ENCODE measurements at regions not wholly inside any gene's neighbourhood (a gene's known extent, or its start where the extent isn't known, plus 50 kb on each side); places are given as distances from the start of the nearest gene placed in this dataset.
"Not testable (repeated sequence)": the region's sequence is repeated elsewhere in the genome, so short reads cannot be mapped to it uniquely, and the experiment has no call there.

- Mint-ChIP-seq H3K4me1 (no peaks in the 10 kb centered on the region), H3K27ac (no peak overlapping the region), H3K9me3 (peaks cover 7% of the 10 kb centered on the region), H3K36me3 (no peaks in the 10 kb centered on the region), H3K27me3 (no peaks in the 10 kb centered on the region), H3K4me3 (no peak overlapping the region)
- no peak for ATAC-seq (ENCODE audit: low read depth)
- POLR2A ChIA-PET = no interaction called here
- DNase-seq = no peak
Measured at GRCh38 chr11:97525273-97525672, 1135.5 kb downstream of the JRKL start.

GRCh38 chr11:97537407-97538150 is 1147.8 kb downstream of the JRKL start:
- Mint-ChIP-seq H3K27me3 (no peaks in the 10 kb centered on the region), H3K9me3 (peaks cover 5% of the 10 kb centered on the region), H3K27ac (no peak overlapping the region), H3K36me3 (no peaks in the 10 kb centered on the region), H3K4me1 (no peaks in the 10 kb centered on the region), H3K4me3 (no peak overlapping the region)
- POLR2A ChIA-PET = no interaction called here
- DNase-seq (no peak), ATAC-seq (ENCODE audit: low read depth) (no peak)

GRCh38 chr11:97544431-97544830 is 1154.6 kb downstream of the JRKL start:
- POLR2A ChIA-PET = no interaction called here
- H3K27ac Mint-ChIP-seq = no peak overlapping the region

GRCh38 chr11:97548280-97548679 is 1158.5 kb downstream of the JRKL start:
- Mint-ChIP-seq H3K4me3 (no peak overlapping the region), H3K9me3 (no peaks in the 10 kb centered on the region), H3K27ac (no peak overlapping the region), H3K36me3 (no peaks in the 10 kb centered on the region), H3K27me3 (no peaks in the 10 kb centered on the region), H3K4me1 (no peaks in the 10 kb centered on the region)
- POLR2A ChIA-PET = no interaction called here
- ATAC-seq (ENCODE audit: low read depth) (no peak), DNase-seq (no peak)

More at GRCh38 chr11:97544431-97544830, 1154.6 kb downstream of the JRKL start:
- H3K27me3 Mint-ChIP-seq = no peaks in the 10 kb centered on the region
- DNase-seq (no peak), ATAC-seq (ENCODE audit: low read depth) (no peak)
- no peaks in the 10 kb centered on the region for H3K36me3 Mint-ChIP-seq
- no peaks in the 10 kb centered on the region for H3K4me1 Mint-ChIP-seq
- H3K9me3 Mint-ChIP-seq = peaks cover 2% of the 10 kb centered on the region
- no peak overlapping the region for H3K4me3 Mint-ChIP-seq

- POLR2A ChIA-PET = no interaction called here
- ATAC-seq (ENCODE audit: low read depth) = no peak
- no peaks in the 10 kb centered on the region for H3K27me3 Mint-ChIP-seq
- no peaks in the 10 kb centered on the region for H3K36me3 Mint-ChIP-seq
- no peak overlapping the region for H3K4me3 Mint-ChIP-seq
- no peaks in the 10 kb centered on the region for H3K4me1 Mint-ChIP-seq
- DNase-seq = no peak
- peaks cover 2% of the 10 kb centered on the region for H3K9me3 Mint-ChIP-seq
- H3K27ac Mint-ChIP-seq = no peak overlapping the region
Measured at GRCh38 chr11:97557399-97557798, 1167.6 kb downstream of the JRKL start.

- DNase-seq = no peak
- Mint-ChIP-seq H3K4me3 (no peak overlapping the region), H3K36me3 (no peaks in the 10 kb centered on the region), H3K9me3 (peaks cover 10% of the 10 kb centered on the region), H3K4me1 (no peaks in the 10 kb centered on the region), H3K27ac (no peak overlapping the region), H3K27me3 (no peaks in the 10 kb centered on the region)
- no peak for ATAC-seq (ENCODE audit: low read depth)
- POLR2A ChIA-PET = no interaction called here
Measured at GRCh38 chr11:97567801-97568200, 1178.0 kb downstream of the JRKL start.

- POLR2A ChIA-PET = no interaction called here
- no peak overlapping the region for H3K27ac Mint-ChIP-seq
- no peaks in the 10 kb centered on the region for H3K4me1 Mint-ChIP-seq
- DNase-seq (no peak), ATAC-seq (ENCODE audit: low read depth) (no peak)
- H3K36me3 Mint-ChIP-seq = no peaks in the 10 kb centered on the region
- H3K27me3 Mint-ChIP-seq = no peaks in the 10 kb centered on the region
- H3K9me3 Mint-ChIP-seq = peaks cover 10% of the 10 kb centered on the region
- no peak overlapping the region for H3K4me3 Mint-ChIP-seq
Measured at GRCh38 chr11:97570636-97571035, 1180.8 kb downstream of the JRKL start.

- POLR2A ChIA-PET; DNase-seq; H3K36me3 Mint-ChIP-seq; ATAC-seq (ENCODE audit: low read depth); H3K4me1 Mint-ChIP-seq; H3K9me3 Mint-ChIP-seq; H3K4me3 Mint-ChIP-seq; H3K27ac Mint-ChIP-seq; H3K27me3 Mint-ChIP-seq: not testable (repeated sequence)
Measured at GRCh38 chr11:97573771-97574170, 1184.0 kb downstream of the JRKL start.

- Mint-ChIP-seq H3K4me1 (no peaks in the 10 kb centered on the region), H3K27me3 (no peaks in the 10 kb centered on the region), H3K4me3 (no peak overlapping the region), H3K9me3 (peaks cover 1% of the 10 kb centered on the region), H3K27ac (no peak overlapping the region), H3K36me3 (no peaks in the 10 kb centered on the region)
- no peak for ATAC-seq (ENCODE audit: low read depth)
- POLR2A ChIA-PET = no interaction called here
- no peak for DNase-seq
Measured at GRCh38 chr11:97574976-97575665, 1185.3 kb downstream of the JRKL start.

- peaks cover 7% of the 10 kb centered on the region for H3K9me3 Mint-ChIP-seq
- POLR2A ChIA-PET = no interaction called here
- no peaks in the 10 kb centered on the region for H3K27me3 Mint-ChIP-seq
- H3K36me3 Mint-ChIP-seq = no peaks in the 10 kb centered on the region
- H3K4me3 Mint-ChIP-seq = no peak overlapping the region
- DNase-seq (no peak), ATAC-seq (ENCODE audit: low read depth) (no peak)
- H3K4me1 Mint-ChIP-seq = no peaks in the 10 kb centered on the region
- no peak overlapping the region for H3K27ac Mint-ChIP-seq
Measured at GRCh38 chr11:97607291-97608000, 1217.6 kb downstream of the JRKL start.

GRCh38 chr11:97610000-97610399 is 1220.2 kb downstream of the JRKL start:
- DNase-seq (no peak), ATAC-seq (ENCODE audit: low read depth) (no peak)
- H3K4me3 Mint-ChIP-seq = no peak overlapping the region
- POLR2A ChIA-PET = no interaction called here
- H3K27ac Mint-ChIP-seq = no peak overlapping the region
- no peaks in the 10 kb centered on the region for H3K4me1 Mint-ChIP-seq
- no peaks in the 10 kb centered on the region for H3K36me3 Mint-ChIP-seq
- H3K27me3 Mint-ChIP-seq = no peaks in the 10 kb centered on the region
- peaks cover 7% of the 10 kb centered on the region for H3K9me3 Mint-ChIP-seq

GRCh38 chr11:97610854-97611253 is 1221.0 kb downstream of the JRKL start:
- H3K4me1 Mint-ChIP-seq = no peaks in the 10 kb centered on the region
- ATAC-seq (ENCODE audit: low read depth) = no peak
- H3K27ac Mint-ChIP-seq = no peak overlapping the region
- peaks cover 10% of the 10 kb centered on the region for H3K9me3 Mint-ChIP-seq
- H3K36me3 Mint-ChIP-seq = no peaks in the 10 kb centered on the region
- no peak overlapping the region for H3K4me3 Mint-ChIP-seq
- DNase-seq = no peak
- H3K27me3 Mint-ChIP-seq = no peaks in the 10 kb centered on the region
- POLR2A ChIA-PET = no interaction called here

GRCh38 chr11:97611345-97611744 is 1221.5 kb downstream of the JRKL start:
- DNase-seq (no peak), ATAC-seq (ENCODE audit: low read depth) (no peak)
- H3K9me3 Mint-ChIP-seq = peaks cover 10% of the 10 kb centered on the region
- H3K27ac Mint-ChIP-seq = no peak overlapping the region
- POLR2A ChIA-PET = no interaction called here
- no peak overlapping the region for H3K4me3 Mint-ChIP-seq
- no peaks in the 10 kb centered on the region for H3K4me1 Mint-ChIP-seq
- no peaks in the 10 kb centered on the region for H3K36me3 Mint-ChIP-seq
- H3K27me3 Mint-ChIP-seq = no peaks in the 10 kb centered on the region

GRCh38 chr11:97614606-97615005 is 1224.8 kb downstream of the JRKL start:
- peaks cover 6% of the 10 kb centered on the region for H3K9me3 Mint-ChIP-seq
- H3K4me3 Mint-ChIP-seq = no peak overlapping the region
- no peak for DNase-seq
- H3K27me3 Mint-ChIP-seq = no peaks in the 10 kb centered on the region
- H3K36me3 Mint-ChIP-seq = no peaks in the 10 kb centered on the region
- H3K27ac Mint-ChIP-seq = no peak overlapping the region
- POLR2A ChIA-PET = no interaction called here
- no peaks in the 10 kb centered on the region for H3K4me1 Mint-ChIP-seq
- ATAC-seq (ENCODE audit: low read depth) = no peak

Data from activated naive CD8-positive, alpha-beta T cell treated with anti-CD3 and anti-CD28 coated beads, Interleukin-2, amount 10 ng/mL, durations not matched to agents 7 days and 5 days (primary cell).